ENCODE measurements at regions not wholly inside any gene's neighbourhood (a gene's known extent, or its start where the extent isn't known, plus 50 kb on each side); places are given as distances from the start of the nearest gene placed in this dataset.

DNA sequence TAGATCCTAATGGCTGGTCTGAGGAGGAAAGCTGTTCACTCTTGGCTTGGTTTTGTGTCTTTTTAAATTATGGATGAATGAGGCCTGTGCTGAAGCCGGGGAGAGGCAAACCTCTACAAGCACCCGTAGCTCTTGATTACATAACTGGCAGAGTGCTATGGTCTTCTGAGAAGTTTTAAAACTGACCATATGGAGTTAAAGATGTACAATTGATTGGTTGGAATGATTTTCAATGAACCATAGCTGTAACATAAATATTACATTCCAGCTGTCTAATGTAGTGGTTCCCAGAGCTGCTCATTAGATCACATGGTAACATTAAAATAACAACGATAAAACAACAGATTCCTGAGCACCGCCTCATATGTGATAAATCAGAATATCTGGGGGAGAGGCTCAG is 71.1 kb upstream of the MAP4K3 start:
- DNase-seq (ENCODE audit: low spot score) = no peak

DNA sequence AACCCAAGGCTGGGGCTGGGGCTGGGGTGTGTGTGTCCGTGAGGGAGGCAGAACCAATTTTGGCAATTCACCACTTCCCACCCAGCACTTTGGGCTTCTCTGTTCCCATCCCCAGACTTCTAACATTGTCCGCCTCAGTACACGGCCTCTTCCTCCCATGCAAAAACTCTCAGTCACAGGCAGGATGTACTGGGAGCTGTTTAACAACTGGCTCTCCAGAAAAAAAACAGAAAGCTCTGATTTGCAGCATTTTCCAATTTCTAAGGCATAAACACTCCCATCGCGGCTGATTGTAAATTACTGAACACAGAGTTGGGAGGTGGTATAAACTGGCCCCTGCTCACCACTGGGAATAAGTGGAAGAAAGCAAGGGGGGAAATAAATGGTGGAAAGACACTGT is 73.1 kb upstream of the MAP4K3 start:
- no peak for DNase-seq (ENCODE audit: low spot score)
- TF ChIP-seq, protein P1, sequence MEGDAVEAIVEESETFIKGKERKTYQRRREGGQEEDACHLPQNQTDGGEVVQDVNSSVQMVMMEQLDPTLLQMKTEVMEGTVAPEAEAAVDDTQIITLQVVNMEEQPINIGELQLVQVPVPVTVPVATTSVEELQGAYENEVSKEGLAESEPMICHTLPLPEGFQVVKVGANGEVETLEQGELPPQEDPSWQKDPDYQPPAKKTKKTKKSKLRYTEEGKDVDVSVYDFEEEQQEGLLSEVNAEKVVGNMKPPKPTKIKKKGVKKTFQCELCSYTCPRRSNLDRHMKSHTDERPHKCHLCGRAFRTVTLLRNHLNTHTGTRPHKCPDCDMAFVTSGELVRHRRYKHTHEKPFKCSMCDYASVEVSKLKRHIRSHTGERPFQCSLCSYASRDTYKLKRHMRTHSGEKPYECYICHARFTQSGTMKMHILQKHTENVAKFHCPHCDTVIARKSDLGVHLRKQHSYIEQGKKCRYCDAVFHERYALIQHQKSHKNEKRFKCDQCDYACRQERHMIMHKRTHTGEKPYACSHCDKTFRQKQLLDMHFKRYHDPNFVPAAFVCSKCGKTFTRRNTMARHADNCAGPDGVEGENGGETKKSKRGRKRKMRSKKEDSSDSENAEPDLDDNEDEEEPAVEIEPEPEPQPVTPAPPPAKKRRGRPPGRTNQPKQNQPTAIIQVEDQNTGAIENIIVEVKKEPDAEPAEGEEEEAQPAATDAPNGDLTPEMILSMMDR (IDR thresholded peaks at IDR 0.05; ENCODE audit: extremely low read depth, missing control alignments) = no peak

More for the DNA sequence above, 71.1 kb upstream of the MAP4K3 start:
- TF ChIP-seq, protein P1 (IDR thresholded peaks at IDR 0.05; ENCODE audit: extremely low read depth, missing control alignments) = no peak

DNA sequence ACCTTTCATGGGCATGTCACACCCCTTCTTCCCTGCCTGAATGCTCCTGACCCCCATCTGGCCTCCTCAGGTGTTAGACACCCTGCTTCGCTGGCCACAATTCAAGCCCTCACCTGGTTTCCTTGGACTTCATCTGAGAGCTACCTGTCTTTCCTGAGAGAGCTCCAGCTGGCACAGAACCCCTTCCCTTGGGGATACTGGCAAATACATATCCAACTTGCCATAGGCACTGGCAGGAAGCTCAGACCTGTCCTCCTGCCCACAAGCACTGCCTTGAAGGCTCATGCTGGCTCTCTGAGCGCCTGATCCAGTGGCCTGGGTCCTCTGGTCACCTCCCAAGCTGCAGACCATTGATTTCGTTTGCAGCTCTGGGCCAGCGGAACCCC is 74.1 kb upstream of the MAP4K3 start:
- no peak for DNase-seq (ENCODE audit: low spot score)
- TF ChIP-seq, protein P1 (IDR thresholded peaks at IDR 0.05; ENCODE audit: extremely low read depth, missing control alignments) = no peak

DNA sequence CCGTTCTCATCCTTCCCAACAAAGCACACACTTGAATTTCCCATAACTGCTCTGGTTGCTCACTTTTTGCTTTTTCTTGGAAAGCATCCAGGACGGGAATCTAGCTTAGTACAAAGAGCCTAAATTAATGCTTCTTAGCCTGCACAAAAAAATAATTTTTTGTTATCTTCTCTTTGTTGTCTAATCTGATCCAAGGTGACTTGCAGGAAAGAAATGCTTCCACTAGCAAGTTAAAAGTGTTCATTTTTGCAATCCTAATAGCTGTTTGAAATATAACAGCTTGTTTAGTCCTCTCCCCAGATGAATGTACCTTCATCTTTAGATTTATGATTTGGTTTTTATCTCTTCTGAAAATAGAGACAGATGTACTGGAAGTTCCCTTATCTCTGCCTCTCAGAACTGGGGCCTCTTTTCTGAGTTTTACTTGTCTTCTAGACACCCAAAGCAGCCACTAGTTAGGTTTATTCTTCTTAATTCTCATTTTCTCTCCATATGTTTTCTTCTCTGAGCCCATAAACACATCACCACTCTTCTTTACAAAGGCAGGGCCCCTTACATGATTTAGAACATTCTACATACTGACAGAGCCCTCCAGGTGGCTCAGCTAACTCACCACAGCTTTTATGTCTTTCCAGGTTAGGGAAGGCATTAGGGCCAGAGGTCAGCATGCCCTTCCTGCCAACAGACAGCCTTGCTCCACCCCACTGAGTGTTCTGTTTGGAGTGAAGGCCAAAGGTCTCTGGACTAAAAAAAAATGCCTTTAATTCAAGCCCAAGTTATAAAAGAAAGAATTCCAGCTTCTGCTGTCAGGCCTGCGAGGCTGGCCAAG is 74.7 kb upstream of the MAP4K3 start:
- TF ChIP-seq, protein P1 (IDR thresholded peaks at IDR 0.05; ENCODE audit: extremely low read depth, missing control alignments) = no peak
- no peak for DNase-seq (ENCODE audit: low spot score)

DNA sequence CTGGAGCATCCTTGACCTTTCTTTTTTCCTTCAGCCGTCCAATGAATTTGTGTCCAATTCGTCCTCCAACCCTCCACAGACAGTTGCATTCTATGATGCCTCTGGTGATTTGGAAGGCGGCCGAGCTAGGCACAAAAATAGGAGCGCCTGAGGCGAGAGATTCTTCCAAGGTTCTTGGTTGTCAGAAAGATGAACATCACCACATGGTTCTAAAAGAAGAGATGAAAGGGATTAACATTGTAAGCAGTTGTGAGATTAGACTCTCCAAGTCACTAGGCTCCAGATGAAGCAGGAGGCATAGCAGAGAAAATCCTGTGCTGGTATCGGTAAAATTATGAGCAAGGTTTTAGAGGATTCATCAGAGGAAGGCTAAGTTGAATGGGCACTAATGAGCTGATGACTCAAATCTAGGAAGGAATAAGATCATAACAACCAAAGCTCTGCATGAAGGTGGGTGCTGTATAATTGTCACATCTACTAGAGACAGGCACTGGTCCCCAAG is 75.4 kb upstream of the MAP4K3 start:
- DNase-seq (ENCODE audit: low spot score) = no peak

DNA sequence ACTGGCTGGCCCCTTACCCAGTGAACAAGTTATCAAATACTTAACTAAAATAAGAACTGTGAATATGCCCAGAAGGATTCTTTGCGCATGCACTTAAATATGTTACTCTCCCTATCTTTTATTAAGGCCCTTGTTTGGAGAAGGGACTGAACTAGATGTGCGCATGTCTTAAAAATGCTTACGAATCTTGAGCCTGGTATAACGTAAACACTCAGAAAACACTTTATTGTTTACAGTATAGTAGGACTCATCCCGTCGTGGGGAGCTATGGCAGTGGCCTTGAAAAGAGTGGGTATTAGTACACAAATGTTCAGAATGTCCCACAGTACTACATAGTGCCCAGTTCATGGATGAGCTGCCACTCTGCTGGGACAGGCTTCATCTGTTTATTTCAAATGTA is 75.9 kb upstream of the MAP4K3 start:
- TF ChIP-seq, protein P1 (IDR thresholded peaks at IDR 0.05; ENCODE audit: extremely low read depth, missing control alignments) = no peak
- DNase-seq (ENCODE audit: low spot score) = no peak

More for the DNA sequence above, 75.4 kb upstream of the MAP4K3 start:
- TF ChIP-seq, protein P1 (IDR thresholded peaks at IDR 0.05; ENCODE audit: extremely low read depth, missing control alignments) = no peak

DNA sequence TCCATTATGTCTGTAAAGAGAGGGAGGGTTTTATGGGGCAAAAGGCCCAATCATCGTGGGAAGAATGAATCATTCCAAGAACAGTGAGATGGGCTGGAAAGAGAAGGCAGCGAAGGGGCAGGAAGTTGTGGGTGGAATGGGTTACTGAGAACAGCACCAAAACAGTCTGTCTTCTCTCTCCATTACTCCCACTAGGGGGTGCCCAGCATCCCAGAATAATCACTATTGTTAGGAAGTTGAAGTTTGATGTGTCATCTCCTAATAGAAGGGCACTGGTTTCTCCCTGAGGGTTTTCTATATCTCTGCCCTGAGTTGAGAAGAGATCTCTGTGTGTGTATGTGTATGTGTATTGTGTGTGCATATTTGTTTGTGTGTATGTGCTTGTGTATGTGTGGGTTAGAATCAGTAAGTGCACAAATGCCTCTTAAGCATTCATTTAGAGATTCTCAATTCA is 76.6 kb upstream of the MAP4K3 start:
- TF ChIP-seq, protein P1 (IDR thresholded peaks at IDR 0.05; ENCODE audit: extremely low read depth, missing control alignments) = peak; percentile 23
- peak; percentile 58 for DNase-seq (ENCODE audit: low spot score)
